ENCODE measurements at regions not wholly inside any gene's neighbourhood (a gene's known extent, or its start where the extent isn't known, plus 50 kb on each side); places are given as distances from the start of the nearest gene placed in this dataset.

DNA sequence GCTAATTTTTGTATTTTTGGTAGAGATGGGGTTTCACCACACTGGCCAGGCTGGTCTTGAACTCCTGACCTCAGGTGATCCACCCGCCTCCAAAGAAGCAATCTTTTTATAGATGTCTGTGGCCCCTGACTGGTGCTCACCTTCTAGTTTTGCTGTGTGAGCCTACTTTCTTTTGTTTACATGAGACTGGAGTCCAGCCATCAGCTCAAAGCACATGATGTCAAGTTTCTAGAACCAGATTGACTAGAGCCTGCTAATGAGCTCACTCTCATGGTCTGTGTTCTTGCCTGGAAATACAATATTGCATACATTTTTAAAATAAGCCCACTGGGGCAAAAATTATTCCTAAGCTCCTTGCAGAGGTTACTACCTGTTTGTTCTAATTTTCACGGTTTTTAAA, 102.9 kb upstream of the PIK3R1 start:
- TF ChIP-seq, protein P1, sequence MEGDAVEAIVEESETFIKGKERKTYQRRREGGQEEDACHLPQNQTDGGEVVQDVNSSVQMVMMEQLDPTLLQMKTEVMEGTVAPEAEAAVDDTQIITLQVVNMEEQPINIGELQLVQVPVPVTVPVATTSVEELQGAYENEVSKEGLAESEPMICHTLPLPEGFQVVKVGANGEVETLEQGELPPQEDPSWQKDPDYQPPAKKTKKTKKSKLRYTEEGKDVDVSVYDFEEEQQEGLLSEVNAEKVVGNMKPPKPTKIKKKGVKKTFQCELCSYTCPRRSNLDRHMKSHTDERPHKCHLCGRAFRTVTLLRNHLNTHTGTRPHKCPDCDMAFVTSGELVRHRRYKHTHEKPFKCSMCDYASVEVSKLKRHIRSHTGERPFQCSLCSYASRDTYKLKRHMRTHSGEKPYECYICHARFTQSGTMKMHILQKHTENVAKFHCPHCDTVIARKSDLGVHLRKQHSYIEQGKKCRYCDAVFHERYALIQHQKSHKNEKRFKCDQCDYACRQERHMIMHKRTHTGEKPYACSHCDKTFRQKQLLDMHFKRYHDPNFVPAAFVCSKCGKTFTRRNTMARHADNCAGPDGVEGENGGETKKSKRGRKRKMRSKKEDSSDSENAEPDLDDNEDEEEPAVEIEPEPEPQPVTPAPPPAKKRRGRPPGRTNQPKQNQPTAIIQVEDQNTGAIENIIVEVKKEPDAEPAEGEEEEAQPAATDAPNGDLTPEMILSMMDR (IDR thresholded peaks at IDR 0.05; ENCODE audit: insufficient read depth, low read depth, low read length), result no peak
- TF ChIP-seq EZH2 (IDR thresholded peaks at IDR 0.05; ENCODE audit: insufficient read depth, low read length), result no peak

Measured in astrocyte (in vitro differentiated cells and primary cell).